Heart left ventricle (tissue), 13 donors: ENCODE measurements at regions not wholly inside any gene's neighbourhood (a gene's known extent, or its start where the extent isn't known, plus 50 kb on each side); places are given as distances from the start of the nearest gene placed in this dataset.

Source experiments
- POLR2A ChIP-seq, 2 donors: fragments of 450-650 bp; IDR thresholded peaks; one replicate each; pipeline ENCODE4 v1.6.1; 2017; ENCODE audit warnings: antibody characterized with exemption in 2 of 2, mild to moderate bottlenecking in 2 of 2, moderate library complexity in 2 of 2
- TF ChIP-seq, protein P1 (sequence below), 12 donors: fragments of 200-600 bp; sonication (generic) in 4 of 12; IDR thresholded peaks; one replicate each; pipeline versions ENCODE4 v1.5.0 to v1.8.0; 2018 to 2022; ENCODE audit warnings: antibody characterized with exemption in 12 of 12, mild to moderate bottlenecking in 5 of 12
- donor health status: ischemic (EF 13 %, LVEDD 7.1; RV severe dilation, severe dysfunction).
- donor health status: DM: no; HTN: yes; CAD: no.
- donor health status: DM: no; HTN: no; CAD: no.
- donor health status: ischemic (EF 25% LVEDD 6.9; RV normal size, moderate dysfunction).
- donor health status: ischemic (EF 25% LVEDD 5.7; RV mildly dilated, moderate dysfunction).
- donor health status: ischemic (EF 35%, LVEDD 5.7; RV mildly dilated, moderate dysfunction).
- donor health status: nonischemic (EF 11% LVEDD 7.7; RV severe dilation, severe dysfunction).
- donor health status: DM: yes; HTN: yes; CAD: no.
- donor health status: PGD.
- donor health status: ischemic (EF 29% LVEDD 5.4; RV normal size, mild dysfunction).
- donor health status: nonischemic (EF 23%, LVEDD 6.1; RV moderate dilation, normal function).

DNA sequence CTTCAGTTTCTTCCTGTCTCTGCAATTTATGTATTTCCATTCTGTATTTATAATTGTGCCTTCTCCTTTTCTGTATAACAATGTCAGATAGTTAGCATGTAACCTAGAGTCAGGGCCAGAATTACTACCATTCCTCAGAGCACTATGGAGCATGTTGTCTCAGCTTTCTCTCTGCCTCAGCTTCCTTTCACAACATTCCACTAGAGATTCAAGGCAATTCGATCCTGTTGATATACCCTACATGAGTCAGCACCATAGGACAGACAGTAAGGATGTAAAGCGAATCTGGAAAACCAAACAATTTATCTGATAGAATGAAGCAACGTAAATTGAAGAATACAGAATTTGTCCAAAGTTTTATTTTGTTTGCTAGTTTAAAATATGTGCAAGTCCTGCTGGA is 728.3 kb upstream of the SEMA6A start:
- TF ChIP-seq POLR2A (IDR thresholded peaks at IDR 0.05), result no peak
- TF ChIP-seq, protein P1, sequence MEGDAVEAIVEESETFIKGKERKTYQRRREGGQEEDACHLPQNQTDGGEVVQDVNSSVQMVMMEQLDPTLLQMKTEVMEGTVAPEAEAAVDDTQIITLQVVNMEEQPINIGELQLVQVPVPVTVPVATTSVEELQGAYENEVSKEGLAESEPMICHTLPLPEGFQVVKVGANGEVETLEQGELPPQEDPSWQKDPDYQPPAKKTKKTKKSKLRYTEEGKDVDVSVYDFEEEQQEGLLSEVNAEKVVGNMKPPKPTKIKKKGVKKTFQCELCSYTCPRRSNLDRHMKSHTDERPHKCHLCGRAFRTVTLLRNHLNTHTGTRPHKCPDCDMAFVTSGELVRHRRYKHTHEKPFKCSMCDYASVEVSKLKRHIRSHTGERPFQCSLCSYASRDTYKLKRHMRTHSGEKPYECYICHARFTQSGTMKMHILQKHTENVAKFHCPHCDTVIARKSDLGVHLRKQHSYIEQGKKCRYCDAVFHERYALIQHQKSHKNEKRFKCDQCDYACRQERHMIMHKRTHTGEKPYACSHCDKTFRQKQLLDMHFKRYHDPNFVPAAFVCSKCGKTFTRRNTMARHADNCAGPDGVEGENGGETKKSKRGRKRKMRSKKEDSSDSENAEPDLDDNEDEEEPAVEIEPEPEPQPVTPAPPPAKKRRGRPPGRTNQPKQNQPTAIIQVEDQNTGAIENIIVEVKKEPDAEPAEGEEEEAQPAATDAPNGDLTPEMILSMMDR (IDR thresholded peaks at IDR 0.05), result no peak
